ENCODE measurements at regions not wholly inside any gene's neighbourhood (a gene's known extent, or its start where the extent isn't known, plus 50 kb on each side); places are given as distances from the start of the nearest gene placed in this dataset.

DNA sequence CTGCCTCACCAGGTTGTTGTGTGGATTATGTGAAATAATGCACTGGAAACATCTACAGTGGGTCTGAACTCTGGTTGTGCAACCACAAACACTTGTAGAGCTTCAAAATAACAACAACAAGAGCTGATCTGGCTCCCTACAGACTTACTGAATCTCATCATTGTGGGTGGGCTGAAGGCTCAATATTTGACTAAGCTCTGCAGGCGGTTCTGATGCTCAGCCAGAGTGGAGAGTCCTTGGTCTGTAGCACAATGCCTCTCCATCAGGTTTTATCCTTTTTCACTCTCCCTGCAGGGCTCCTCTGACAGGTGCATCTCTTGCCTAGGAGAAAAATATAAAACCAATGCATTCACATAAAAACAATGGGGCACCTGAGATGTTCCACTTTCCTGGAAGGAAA lies 456.3 kb upstream of the ONECUT1 start:
- TF ChIP-seq, protein P1, sequence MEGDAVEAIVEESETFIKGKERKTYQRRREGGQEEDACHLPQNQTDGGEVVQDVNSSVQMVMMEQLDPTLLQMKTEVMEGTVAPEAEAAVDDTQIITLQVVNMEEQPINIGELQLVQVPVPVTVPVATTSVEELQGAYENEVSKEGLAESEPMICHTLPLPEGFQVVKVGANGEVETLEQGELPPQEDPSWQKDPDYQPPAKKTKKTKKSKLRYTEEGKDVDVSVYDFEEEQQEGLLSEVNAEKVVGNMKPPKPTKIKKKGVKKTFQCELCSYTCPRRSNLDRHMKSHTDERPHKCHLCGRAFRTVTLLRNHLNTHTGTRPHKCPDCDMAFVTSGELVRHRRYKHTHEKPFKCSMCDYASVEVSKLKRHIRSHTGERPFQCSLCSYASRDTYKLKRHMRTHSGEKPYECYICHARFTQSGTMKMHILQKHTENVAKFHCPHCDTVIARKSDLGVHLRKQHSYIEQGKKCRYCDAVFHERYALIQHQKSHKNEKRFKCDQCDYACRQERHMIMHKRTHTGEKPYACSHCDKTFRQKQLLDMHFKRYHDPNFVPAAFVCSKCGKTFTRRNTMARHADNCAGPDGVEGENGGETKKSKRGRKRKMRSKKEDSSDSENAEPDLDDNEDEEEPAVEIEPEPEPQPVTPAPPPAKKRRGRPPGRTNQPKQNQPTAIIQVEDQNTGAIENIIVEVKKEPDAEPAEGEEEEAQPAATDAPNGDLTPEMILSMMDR (IDR thresholded peaks at IDR 0.05; ENCODE audit: borderline replicate concordance, extremely low read depth, low read length, poor library complexity, severe bottlenecking), result no peak
- TF ChIP-seq EZH2 (IDR thresholded peaks at IDR 0.05; ENCODE audit: borderline replicate concordance, low read depth, low read length, severe bottlenecking), result no peak
